ENCODE measurements at regions not wholly inside any gene's neighbourhood (a gene's known extent, or its start where the extent isn't known, plus 50 kb on each side); places are given as distances from the start of the nearest gene placed in this dataset.
A peak's percentile ranks its signal among the peaks of the same experiment; 100 is the strongest.

DNA sequence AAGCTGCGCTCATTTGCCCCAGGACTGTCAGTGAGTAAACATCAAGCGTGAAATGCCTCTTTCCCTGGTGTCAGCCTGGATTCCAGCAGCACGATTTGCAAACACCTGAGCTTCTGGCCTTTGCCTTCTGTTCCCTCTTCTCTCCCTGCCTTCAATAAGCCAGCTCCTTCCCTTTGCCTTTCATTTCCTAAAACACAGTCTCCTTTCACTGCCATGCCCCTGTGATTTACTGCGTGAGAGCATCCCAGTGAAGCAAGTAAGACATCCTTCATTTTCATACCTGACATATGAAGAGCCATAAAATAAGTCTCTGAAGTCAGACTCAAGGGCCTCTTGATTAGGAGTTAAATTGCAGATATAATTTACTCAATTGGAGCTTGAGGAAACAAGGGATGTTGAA lies 681.8 kb downstream of the TYW1 start:
- H2AK5ac ChIP-seq (ENCODE audit: low read depth, low read length) = no peak overlapping the region
- H4K5ac ChIP-seq (ENCODE audit: insufficient read length, low read depth, low read length) = no peak overlapping the region
- no peak for FAIRE-seq
- ChIA-PET CTCF (ENCODE audit: partially characterized antibody) (interaction anchor here (1.4 kb wide), 1 partner anchor 300 kb away, joined by 3 read pairs; no protein-coding TSS in a partner anchor), POLR2A (ENCODE audit: partially characterized antibody) (no interaction called here)
- H2BK12ac ChIP-seq (ENCODE audit: low read depth, low read length) = no peak overlapping the region
- H3K4ac ChIP-seq (replicated peaks; ENCODE audit: insufficient read length, low read depth, low read length) = no peak overlapping the region
- H3K27ac ChIP-seq (ENCODE audit: low read depth, low read length) = no peak overlapping the region
- no peak overlapping the region for H3K14ac ChIP-seq (ENCODE audit: insufficient read length)
- no peak overlapping the region for H3K18ac ChIP-seq (ENCODE audit: extremely low read depth, low read length)
- 91% methylated on average over 4 of the region's 4 CpGs; no CpG with 5 or more reads in 1 of the 2 experiments for WGBS, 2 experiments (ENCODE audit: extremely low coverage in 1 of 2, insufficient coverage in 1 of 2, insufficient read length in 1 of 2, insufficient replicate concordance in 2 of 2, low coverage in 1 of 2, low lambda C conversion rate in 2 of 2, missing lambda C conversion rate in 1 of 2)
- H2BK5ac ChIP-seq (ENCODE audit: low read depth, low read length) = no peak overlapping the region
- no peaks in the 10 kb centered on the region for H3K4me1 ChIP-seq (replicated peaks in 1 of 4; ENCODE audit: control insufficient read depth in 3 of 4, insufficient read depth in 4 of 4, low read length in 3 of 4)
- H2BK120ac ChIP-seq (replicated peaks; ENCODE audit: low read depth, low read length) = no peak overlapping the region
- H3K79me1 ChIP-seq (ENCODE audit: low read depth, low read length) = no peaks in the 10 kb centered on the region
- H4K91ac ChIP-seq (replicated peaks; ENCODE audit: insufficient read length, low read length) = no peak overlapping the region
- no peak overlapping the region for H3K56ac ChIP-seq (replicated peaks; ENCODE audit: insufficient read length, low read depth, low read length)
- no peak overlapping the region for H3K9ac ChIP-seq (replicated peaks in 1 of 4; ENCODE audit: extremely low read depth in 1 of 4, low read depth in 3 of 4, low read length in 3 of 4)
- no peak overlapping the region for H3K4me2 ChIP-seq (ENCODE audit: insufficient read depth in 1 of 2, low read depth in 2 of 2, low read length in 2 of 2)
- H3K23me2 ChIP-seq (ENCODE audit: low read depth, low read length) = no peaks in the 10 kb centered on the region
- H3K36me3 ChIP-seq (ENCODE audit: control insufficient read depth in 2 of 4, insufficient read depth in 4 of 4, low read length in 3 of 4) = no peaks in the 10 kb centered on the region
- no peaks in the 10 kb centered on the region for H4K20me1 ChIP-seq (replicated peaks in 1 of 2; ENCODE audit: control insufficient read depth in 1 of 2, insufficient read depth in 2 of 2, low read length in 2 of 2)
- no peak overlapping the region for H3K23ac ChIP-seq (ENCODE audit: insufficient read length)
- H3K79me2 ChIP-seq (ENCODE audit: control insufficient read depth in 1 of 2, insufficient read depth in 2 of 2, low read length in 2 of 2) = no peaks in the 10 kb centered on the region
- no peak overlapping the region for H2BK15ac ChIP-seq (ENCODE audit: low read length)
- H3K4me3 ChIP-seq (ENCODE audit: extremely low read depth in 1 of 4, insufficient read depth in 2 of 4, low read depth in 3 of 4, low read length in 4 of 4) = no peak overlapping the region
- DNase-seq (ENCODE audit: low read depth in 1 of 2, low spot score in 2 of 2) = no peak
- H2BK20ac ChIP-seq (ENCODE audit: low read length) = 0 out of 2 replicates have a peak overlapping the region, but pooled peaks have one; percentile 27
- peaks cover 5 to 7% of the 10 kb centered on the region in 2 experiments; a peak in 3 of 4 replicates for H3K9me3 ChIP-seq (ENCODE audit: insufficient read depth in 2 of 2, low read depth in 1 of 2, low read length in 1 of 2)
- H3K27me3 ChIP-seq (replicated peaks in 1 of 4; ENCODE audit: control insufficient read depth in 3 of 4, extremely low read depth in 1 of 4, insufficient read depth in 3 of 4, low read length in 3 of 4) = no peaks in the 10 kb centered on the region
- no peak overlapping the region for H2AFZ ChIP-seq (ENCODE audit: low read length)
- no peak overlapping the region for H4K8ac ChIP-seq (ENCODE audit: extremely low read depth, insufficient read depth, low read length)
- TF ChIP-seq SIRT6 (IDR thresholded peaks at IDR 0.05; ENCODE audit: low read length) (no peak), KDM5A (IDR thresholded peaks at IDR 0.05; ENCODE audit: low read length) (no peak), JUND (IDR thresholded peaks at IDR 0.05; ENCODE audit: low read length) (no peak), HDAC6 (IDR thresholded peaks at IDR 0.05; ENCODE audit: low read depth, low read length) (no peak), KDM4A (IDR thresholded peaks at IDR 0.05; ENCODE audit: low read depth, low read length, severe bottlenecking) (no peak), ZNF274 (IDR thresholded peaks at IDR 0.05; ENCODE audit: borderline replicate concordance, extremely low read depth, low read length) (no peak), EZH2 (IDR thresholded peaks at IDR 0.05; ENCODE audit: low read depth, low read length, severe bottlenecking) (no peak)
- TF ChIP-seq, protein P1, sequence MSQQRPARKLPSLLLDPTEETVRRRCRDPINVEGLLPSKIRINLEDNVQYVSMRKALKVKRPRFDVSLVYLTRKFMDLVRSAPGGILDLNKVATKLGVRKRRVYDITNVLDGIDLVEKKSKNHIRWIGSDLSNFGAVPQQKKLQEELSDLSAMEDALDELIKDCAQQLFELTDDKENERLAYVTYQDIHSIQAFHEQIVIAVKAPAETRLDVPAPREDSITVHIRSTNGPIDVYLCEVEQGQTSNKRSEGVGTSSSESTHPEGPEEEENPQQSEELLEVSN (IDR thresholded peaks at IDR 0.05) = no peak
- TF ChIP-seq, protein P2, sequence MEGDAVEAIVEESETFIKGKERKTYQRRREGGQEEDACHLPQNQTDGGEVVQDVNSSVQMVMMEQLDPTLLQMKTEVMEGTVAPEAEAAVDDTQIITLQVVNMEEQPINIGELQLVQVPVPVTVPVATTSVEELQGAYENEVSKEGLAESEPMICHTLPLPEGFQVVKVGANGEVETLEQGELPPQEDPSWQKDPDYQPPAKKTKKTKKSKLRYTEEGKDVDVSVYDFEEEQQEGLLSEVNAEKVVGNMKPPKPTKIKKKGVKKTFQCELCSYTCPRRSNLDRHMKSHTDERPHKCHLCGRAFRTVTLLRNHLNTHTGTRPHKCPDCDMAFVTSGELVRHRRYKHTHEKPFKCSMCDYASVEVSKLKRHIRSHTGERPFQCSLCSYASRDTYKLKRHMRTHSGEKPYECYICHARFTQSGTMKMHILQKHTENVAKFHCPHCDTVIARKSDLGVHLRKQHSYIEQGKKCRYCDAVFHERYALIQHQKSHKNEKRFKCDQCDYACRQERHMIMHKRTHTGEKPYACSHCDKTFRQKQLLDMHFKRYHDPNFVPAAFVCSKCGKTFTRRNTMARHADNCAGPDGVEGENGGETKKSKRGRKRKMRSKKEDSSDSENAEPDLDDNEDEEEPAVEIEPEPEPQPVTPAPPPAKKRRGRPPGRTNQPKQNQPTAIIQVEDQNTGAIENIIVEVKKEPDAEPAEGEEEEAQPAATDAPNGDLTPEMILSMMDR (IDR thresholded peaks at IDR 0.05; ENCODE audit: control extremely low read depth in 1 of 3, insufficient read depth in 1 of 3, low read depth in 1 of 3, low read length in 3 of 3) = no peak
- TF ChIP-seq, protein P3, sequence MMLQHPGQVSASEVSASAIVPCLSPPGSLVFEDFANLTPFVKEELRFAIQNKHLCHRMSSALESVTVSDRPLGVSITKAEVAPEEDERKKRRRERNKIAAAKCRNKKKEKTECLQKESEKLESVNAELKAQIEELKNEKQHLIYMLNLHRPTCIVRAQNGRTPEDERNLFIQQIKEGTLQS (IDR thresholded peaks at IDR 0.05; ENCODE audit: insufficient read depth, low read depth, low read length) = no peak

Measured in H1 (cell line).